ENCODE measurements at regions not wholly inside any gene's neighbourhood (a gene's known extent, or its start where the extent isn't known, plus 50 kb on each side); places are given as distances from the start of the nearest gene placed in this dataset.

GRCh38 chr5:36459176-36460135 is 146.9 kb upstream of the SLC1A3 start:
- TF ChIP-seq CTCF (conservative IDR thresholded peaks at IDR 0.05) (peak; percentile 75), ZFX (IDR thresholded peaks at IDR 0.05) (no peak)
